Mammary epithelial cell (primary cell): ENCODE measurements at regions not wholly inside any gene's neighbourhood (a gene's known extent, or its start where the extent isn't known, plus 50 kb on each side); places are given as distances from the start of the nearest gene placed in this dataset.

ENCODE experiments used
- CTCF ChIP-seq, 2 donors: IDR thresholded peaks in 1 of 2; conservative IDR thresholded peaks in 1 of 2; 2 replicates each; pipeline ENCODE4 v1.5.1; 2011 to 2012; ENCODE audit warnings: inconsistent platforms in 2 of 2, low read length in 2 of 2, mild to moderate bottlenecking in 2 of 2, control low read depth in 1 of 2, low read depth in 1 of 2; ENCODE audit not compliant: insufficient read depth in 1 of 2; ENCODE audit errors: extremely low read depth in 1 of 2
- EZH2 ChIP-seq: IDR thresholded peaks from 2 replicates; pipeline ENCODE4 v1.6.1; 2012; ENCODE audit warnings: low read length, inconsistent platforms, borderline replicate concordance

DNA sequence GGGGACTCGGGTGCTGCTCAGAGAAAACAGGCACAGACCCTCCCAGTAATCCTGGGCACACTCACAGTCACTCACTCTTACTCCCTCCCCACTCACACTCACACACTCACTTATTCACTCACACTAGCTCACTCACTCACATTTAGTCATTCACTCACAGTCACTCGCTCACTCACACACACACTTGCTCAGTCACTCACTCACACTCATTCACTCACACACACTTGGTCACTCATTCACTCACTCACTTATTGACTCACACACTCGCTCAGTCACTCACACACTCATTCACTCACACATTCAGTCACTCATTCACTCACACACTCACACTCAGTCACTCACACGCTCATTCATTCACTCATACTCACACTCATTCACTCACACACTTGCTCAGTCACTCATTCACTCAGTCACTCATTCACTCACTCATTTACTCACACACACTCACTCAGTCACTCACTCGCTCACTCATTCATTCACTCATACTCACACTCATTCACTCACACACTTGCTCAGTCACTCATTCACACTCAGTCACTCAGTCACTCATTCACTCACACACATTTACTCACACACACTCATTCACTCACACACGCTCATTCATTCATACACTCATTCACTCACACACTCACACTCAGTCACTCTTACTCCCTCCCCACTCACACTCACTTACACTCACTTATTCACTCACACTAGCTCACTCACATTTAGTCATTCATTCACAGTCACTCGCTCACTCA, 164.2 kb upstream of the C1orf174 start:
- no peak for TF ChIP-seq CTCF (conservative IDR thresholded peaks at IDR 0.05 in 1 of 2, IDR thresholded peaks at IDR 0.05 in 1 of 2; ENCODE audit: extremely low read depth in 1 of 2, insufficient read depth in 1 of 2, low read depth in 1 of 2, low read length in 2 of 2)
- TF ChIP-seq EZH2: no peak
